ENCODE measurements at regions not wholly inside any gene's neighbourhood (a gene's known extent, or its start where the extent isn't known, plus 50 kb on each side); places are given as distances from the start of the nearest gene placed in this dataset.

- H3K27me3 ChIP-seq: no peaks in the 10 kb centered on the region
- no peak overlapping the region for H3K4me2 ChIP-seq
- no peaks in the 10 kb centered on the region for H3K4me1 ChIP-seq (ENCODE audit: insufficient read depth)
- no peak overlapping the region for H3K27ac ChIP-seq
- no peaks in the 10 kb centered on the region for H3K9me3 ChIP-seq (ENCODE audit: low read depth)
- H3K36me3 ChIP-seq (replicated peaks; ENCODE audit: insufficient read depth, low read depth): no peaks in the 10 kb centered on the region
- no peak for DNase-seq (ENCODE audit: low spot score)
- no peak overlapping the region for H3K4me3 ChIP-seq
- 81% methylated on average over 1 of the region's 1 CpG for WGBS (ENCODE audit: low lambda C conversion rate, missing lambda C conversion rate)
- H4K20me1 ChIP-seq (ENCODE audit: insufficient read depth, poor library complexity, severe bottlenecking): no peaks in the 10 kb centered on the region
- H3K9me2 ChIP-seq (replicated peaks; ENCODE audit: insufficient read depth): no peaks in the 10 kb centered on the region
- no peak overlapping the region for H2AFZ ChIP-seq
- no peaks in the 10 kb centered on the region for H3K79me2 ChIP-seq
- TF ChIP-seq CTCF (IDR thresholded peaks at IDR 0.05; ENCODE audit: poor library complexity): no peak
- TF ChIP-seq EZH2phosphoT487 (IDR thresholded peaks at IDR 0.05; ENCODE audit: low read depth, severe bottlenecking, unreplicated experiment): no peak
- no peak for TF ChIP-seq EZH2 (IDR thresholded peaks at IDR 0.05; ENCODE audit: borderline replicate concordance)
Measured at GRCh38 chr5:107310181-107310580, 360.6 kb downstream of the EFNA5 start.

DNA sequence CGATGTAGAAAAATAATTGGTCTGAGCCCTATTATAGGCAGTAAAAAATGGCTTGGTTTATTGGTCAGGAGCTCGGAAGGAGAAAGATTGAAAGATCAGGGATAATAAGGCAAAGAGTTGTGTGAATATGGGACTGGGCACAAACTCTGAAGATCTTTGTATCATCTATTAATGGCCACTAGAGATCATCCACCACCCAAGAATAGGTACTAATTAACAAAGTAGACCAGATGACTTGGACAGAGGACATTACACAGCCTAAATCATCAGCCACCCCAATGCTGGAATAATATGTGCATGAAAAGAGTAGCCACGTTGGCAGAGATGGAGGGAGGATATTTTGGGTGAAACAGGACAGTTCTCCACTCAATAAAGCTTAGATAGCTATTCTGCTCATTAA is 364.1 kb downstream of the EFNA5 start:
- H3K4me1 ChIP-seq (ENCODE audit: insufficient read depth): no peaks in the 10 kb centered on the region
- H4K20me1 ChIP-seq (ENCODE audit: insufficient read depth, poor library complexity, severe bottlenecking): no peaks in the 10 kb centered on the region
- no peaks in the 10 kb centered on the region for H3K36me3 ChIP-seq (replicated peaks; ENCODE audit: insufficient read depth, low read depth)
- H3K9me3 ChIP-seq (ENCODE audit: low read depth): no peaks in the 10 kb centered on the region
- WGBS (ENCODE audit: low lambda C conversion rate, missing lambda C conversion rate): 94% methylated on average over 3 of the region's 3 CpGs
- H3K4me3 ChIP-seq: no peak overlapping the region
- no peaks in the 10 kb centered on the region for H3K79me2 ChIP-seq
- no peak overlapping the region for H3K4me2 ChIP-seq
- H3K27ac ChIP-seq: no peak overlapping the region
- TF ChIP-seq EZH2phosphoT487 (IDR thresholded peaks at IDR 0.05; ENCODE audit: low read depth, severe bottlenecking, unreplicated experiment): no peak
- no peak for TF ChIP-seq CTCF (IDR thresholded peaks at IDR 0.05; ENCODE audit: poor library complexity)
- no peak for TF ChIP-seq EZH2 (IDR thresholded peaks at IDR 0.05; ENCODE audit: borderline replicate concordance)
- no peak for DNase-seq (ENCODE audit: low spot score)
- H3K9me2 ChIP-seq (replicated peaks; ENCODE audit: insufficient read depth): no peaks in the 10 kb centered on the region
- H2AFZ ChIP-seq: no peak overlapping the region
- no peaks in the 10 kb centered on the region for H3K27me3 ChIP-seq

- Histone ChIP-seq H3K9me3 (ENCODE audit: low read depth) (no peaks in the 10 kb centered on the region), H4K20me1 (ENCODE audit: insufficient read depth, poor library complexity, severe bottlenecking) (no peaks in the 10 kb centered on the region), H3K4me3 (no peak overlapping the region), H3K4me1 (ENCODE audit: insufficient read depth) (no peaks in the 10 kb centered on the region), H3K79me2 (no peaks in the 10 kb centered on the region), H3K9me2 (replicated peaks; ENCODE audit: insufficient read depth) (no peaks in the 10 kb centered on the region), H3K27ac (no peak overlapping the region), H3K4me2 (no peak overlapping the region), H3K27me3 (no peaks in the 10 kb centered on the region), H2AFZ (no peak overlapping the region), H3K36me3 (replicated peaks; ENCODE audit: insufficient read depth, low read depth) (no peaks in the 10 kb centered on the region)
- no peak for DNase-seq (ENCODE audit: low spot score)
- WGBS (ENCODE audit: low lambda C conversion rate, missing lambda C conversion rate): 94% methylated on average over 3 of the region's 3 CpGs
- no peak for TF ChIP-seq EZH2phosphoT487 (IDR thresholded peaks at IDR 0.05; ENCODE audit: low read depth, severe bottlenecking, unreplicated experiment)
- TF ChIP-seq EZH2 (IDR thresholded peaks at IDR 0.05; ENCODE audit: borderline replicate concordance): no peak
- no peak for TF ChIP-seq CTCF (IDR thresholded peaks at IDR 0.05; ENCODE audit: poor library complexity)
Measured at GRCh38 chr5:107306002-107306401, 364.7 kb downstream of the EFNA5 start.

GRCh38 chr5:107304684-107305083 is 366.1 kb downstream of the EFNA5 start:
- no peak for DNase-seq (ENCODE audit: low spot score)
- TF ChIP-seq CTCF (IDR thresholded peaks at IDR 0.05; ENCODE audit: poor library complexity): no peak
- TF ChIP-seq EZH2phosphoT487 (IDR thresholded peaks at IDR 0.05; ENCODE audit: low read depth, severe bottlenecking, unreplicated experiment): no peak
- TF ChIP-seq EZH2 (IDR thresholded peaks at IDR 0.05; ENCODE audit: borderline replicate concordance): no peak
- Histone ChIP-seq H3K9me2 (replicated peaks; ENCODE audit: insufficient read depth) (no peaks in the 10 kb centered on the region), H3K27ac (peak overlapping the region; percentile 57), H3K4me3 (no peak overlapping the region), H3K27me3 (no peaks in the 10 kb centered on the region), H2AFZ (no peak overlapping the region), H3K4me2 (no peak overlapping the region), H3K36me3 (replicated peaks; ENCODE audit: insufficient read depth, low read depth) (no peaks in the 10 kb centered on the region), H4K20me1 (ENCODE audit: insufficient read depth, poor library complexity, severe bottlenecking) (no peaks in the 10 kb centered on the region), H3K79me2 (no peaks in the 10 kb centered on the region), H3K4me1 (ENCODE audit: insufficient read depth) (no peaks in the 10 kb centered on the region), H3K9me3 (ENCODE audit: low read depth) (no peaks in the 10 kb centered on the region)
